Lung (tissue), 11 donors: ENCODE measurements at regions not wholly inside any gene's neighbourhood (a gene's known extent, or its start where the extent isn't known, plus 50 kb on each side); places are given as distances from the start of the nearest gene placed in this dataset.

ENCODE experiments used
- ATAC-seq: fragments of 200-7000 bp; cut with Tn5 transposase; one replicate; pipeline ENCODE4 v1.9.1; 2020; ENCODE audit warnings: moderate number of reproducible peaks; ENCODE audit not compliant: insufficient read depth, low FRiP score
- DNase-seq, 3 donors: peaks; one replicate each; pipeline ENCODE4 v3.0.0-alpha.2; 2013 to 2017
- H3K27ac ChIP-seq, 2 donors: one replicate each; pipeline ENCODE4 v1.5.1; 2013; ENCODE audit warnings: mild to moderate bottlenecking in 2 of 2, moderate library complexity in 2 of 2, control low read depth in 1 of 2, inconsistent platforms in 1 of 2, low read depth in 1 of 2, low read length in 1 of 2
- H3K27me3 ChIP-seq, 3 donors: one replicate each; pipeline ENCODE4 v1.5.1; 2013; ENCODE audit warnings: low read length in 2 of 3; ENCODE audit not compliant: control insufficient read depth in 3 of 3, insufficient read depth in 3 of 3
- H3K36me3 ChIP-seq, 4 donors: one replicate each; pipeline ENCODE4 v1.5.1; 2013; ENCODE audit warnings: low read length in 4 of 4, mild to moderate bottlenecking in 1 of 4, moderate library complexity in 1 of 4; ENCODE audit not compliant: control insufficient read depth in 4 of 4, insufficient read depth in 4 of 4
- H3K4me1 ChIP-seq, 5 donors: one replicate each; pipeline ENCODE4 v1.5.1; 2013; ENCODE audit warnings: low read length in 5 of 5, mild to moderate bottlenecking in 2 of 5, moderate library complexity in 1 of 5; ENCODE audit not compliant: control insufficient read depth in 5 of 5, insufficient read depth in 5 of 5
- H3K4me3 ChIP-seq: one replicate; pipeline ENCODE4 v1.5.1; 2013; ENCODE audit warnings: mild to moderate bottlenecking, control low read depth, moderate library complexity
- H3K9ac ChIP-seq, 2 donors: one replicate each; pipeline ENCODE4 v1.5.1; 2013; ENCODE audit warnings: low read length in 2 of 2, control low read depth in 1 of 2; ENCODE audit not compliant: insufficient read depth in 1 of 2
- H3K9me3 ChIP-seq, 4 donors: one replicate each; pipeline ENCODE4 v1.5.1; 2013; ENCODE audit warnings: low read length in 3 of 4, mild to moderate bottlenecking in 1 of 4, moderate library complexity in 1 of 4; ENCODE audit not compliant: control insufficient read depth in 4 of 4, insufficient read depth in 3 of 4
- CTCF ChIP-seq: IDR thresholded peaks from 2 replicates; pipeline ENCODE4 v1.5.1; 2012; ENCODE audit warnings: mild to moderate bottlenecking; ENCODE audit errors: control extremely low read depth, extremely low read depth
- WGBS, 2 donors: extraction: QIAGEN DNeasy Blood & Tissue Kit; methylation state at CpG; one replicate each; pipeline ENCODE4 v1.1.7; 2013; 5-methylcytosine and 5-hydroxymethylcytosine counted together
- donor health status: control.
- donor health status: control.
- donor health status: Bipolar disorder and iron deficiency.
- donor health status: healthy.
- donor health status: DM: yes; HTN: yes; CAD: no.

GRCh38 chr6:98526465-98526864 is 307.9 kb upstream of the POU3F2 start:
- H3K4me1 ChIP-seq: no peaks in the 10 kb centered on the region
- no peak overlapping the region for H3K27ac ChIP-seq
- ATAC-seq: no peak
- no peaks in the 10 kb centered on the region for H3K36me3 ChIP-seq
- DNase-seq: no peak
- WGBS, 2 donors: 52 to 57% methylated on average over 5 of the region's 5 CpGs
- no peak overlapping the region for H3K4me3 ChIP-seq
- H3K27me3 ChIP-seq: no peaks in the 10 kb centered on the region
- TF ChIP-seq CTCF: no peak
- peaks cover 0 to 4% (median 1%) of the 10 kb centered on the region in 4 donors for H3K9me3 ChIP-seq
- no peak overlapping the region for H3K9ac ChIP-seq

GRCh38 chr6:98529364-98529763 is 305.0 kb upstream of the POU3F2 start:
- Histone ChIP-seq H3K4me1 (no peaks in the 10 kb centered on the region), H3K4me3 (no peak overlapping the region), H3K36me3 (no peaks in the 10 kb centered on the region), H3K27ac (no peak overlapping the region), H3K9ac (no peak overlapping the region), H3K9me3 (peaks cover 0 to 4% (median 1%) of the 10 kb centered on the region in 4 donors), H3K27me3 (no peaks in the 10 kb centered on the region)
- no peak for TF ChIP-seq CTCF
- ATAC-seq: no peak
- DNase-seq: no peak
- 88 to 92% methylated on average over 9 of the region's 9 CpGs for WGBS, 2 donors

- H3K9ac ChIP-seq: no peak overlapping the region
- no peaks in the 10 kb centered on the region for H3K27me3 ChIP-seq
- H3K9me3 ChIP-seq: peaks cover 0 to 4% (median 1%) of the 10 kb centered on the region in 4 donors
- no peaks in the 10 kb centered on the region for H3K4me1 ChIP-seq
- ATAC-seq: no peak
- no peak for TF ChIP-seq CTCF
- WGBS, 2 donors: 82 to 84% methylated on average over 5 of the region's 5 CpGs
- no peak for DNase-seq
- H3K4me3 ChIP-seq: no peak overlapping the region
- H3K36me3 ChIP-seq: no peaks in the 10 kb centered on the region
- no peak overlapping the region for H3K27ac ChIP-seq
Observed at GRCh38 chr6:98530732-98531131, 303.6 kb upstream of the POU3F2 start.

GRCh38 chr6:98532004-98532403 is 302.4 kb upstream of the POU3F2 start:
- no peak for DNase-seq

More at GRCh38 chr6:98532004-98532403, 302.4 kb upstream of the POU3F2 start:
- Histone ChIP-seq H3K4me3 (no peak overlapping the region), H3K9ac (no peak overlapping the region), H3K4me1 (no peaks in the 10 kb centered on the region), H3K9me3 (peaks cover 0 to 4% (median 1%) of the 10 kb centered on the region in 4 donors), H3K27me3 (no peaks in the 10 kb centered on the region), H3K27ac (no peak overlapping the region), H3K36me3 (no peaks in the 10 kb centered on the region)
- no peak for TF ChIP-seq CTCF
- WGBS, 2 donors: 86 to 93% methylated on average over 6 of the region's 6 CpGs
- ATAC-seq: no peak
